WTC11 (cell line): ENCODE measurements at regions not wholly inside any gene's neighbourhood (a gene's known extent, or its start where the extent isn't known, plus 50 kb on each side); places are given as distances from the start of the nearest gene placed in this dataset.
"Not testable (repeated sequence)": the region's sequence is repeated elsewhere in the genome, so short reads cannot be mapped to it uniquely, and the experiment has no call there.

Experiments
- ATAC-seq: fragments of 200-7000 bp; cut with Tn5 transposase; 2 replicates; pipeline ENCODE4 v1.10.0; 2021; ENCODE audit warnings: mild to moderate bottlenecking, moderate library complexity
- CTCF ChIA-PET: fragments of 300-600 bp; sonication (Branson Sonifier 250); formaldehyde crosslinking; loops from one replicate; lab custom pipeline; 2021; ENCODE audit warnings: antibody characterized with exemption; lab: Charles Lee
- POLR2A ChIA-PET: fragments of 350-600 bp; sonication (Branson Sonifier 250); formaldehyde crosslinking; loops from one replicate; lab custom pipeline; 2021; ENCODE audit warnings: antibody characterized with exemption; lab: Charles Lee
- DNase-seq: peaks from one replicate; pipeline ENCODE4 v3.0.0; 2021; ENCODE audit warnings: low spot score
- H3K27ac Mint-ChIP-seq: 2 replicates; pipeline ENCODE4 v1.8.0; 2021; ENCODE audit warnings: mixed read lengths
- H3K27me3 Mint-ChIP-seq: 2 replicates; pipeline ENCODE4 v1.8.0; 2021; ENCODE audit warnings: low read depth, mild to moderate bottlenecking, moderate library complexity, mixed read lengths
- H3K36me3 Mint-ChIP-seq: 2 replicates; pipeline ENCODE4 v1.8.0; 2021; ENCODE audit warnings: mixed read lengths
- H3K4me1 Mint-ChIP-seq: 2 replicates; pipeline ENCODE4 v1.8.0; 2022; ENCODE audit warnings: mixed read lengths
- H3K4me3 Mint-ChIP-seq: 2 replicates; pipeline ENCODE4 v1.8.0; 2021; ENCODE audit warnings: mild to moderate bottlenecking, moderate library complexity, mixed read lengths
- H3K9me3 Mint-ChIP-seq: 2 replicates; pipeline ENCODE4 v1.8.0; 2021; ENCODE audit warnings: mixed read lengths
- ARID4B ChIP-seq: sonication (generic); formaldehyde crosslinking; IDR thresholded peaks from 2 replicates; pipeline ENCODE4 v1.8.0; 2023; ENCODE audit warnings: missing genetic modification reagents, mild to moderate bottlenecking, borderline replicate concordance
- CBFB ChIP-seq: sonication (generic); formaldehyde crosslinking; IDR thresholded peaks from 2 replicates; pipeline ENCODE4 v1.8.1; 2022; ENCODE audit warnings: mild to moderate bottlenecking, low read depth, missing genetic modification reagents
- ELF4 ChIP-seq: sonication (generic); formaldehyde crosslinking; IDR thresholded peaks from 2 replicates; pipeline ENCODE4 v1.8.1; 2022; ENCODE audit warnings: low read depth, mild to moderate bottlenecking, moderate library complexity, missing genetic modification reagents
- ETV6 ChIP-seq: sonication (generic); formaldehyde crosslinking; IDR thresholded peaks from 2 replicates; pipeline ENCODE4 v1.8.1; 2022; ENCODE audit warnings: mild to moderate bottlenecking, missing genetic modification reagents
- FOXP1 ChIP-seq: sonication (generic); formaldehyde crosslinking; IDR thresholded peaks from 2 replicates; pipeline ENCODE4 v1.8.0; 2022; ENCODE audit warnings: missing genetic modification reagents, mild to moderate bottlenecking, moderate library complexity, borderline replicate concordance
- GABPB1 ChIP-seq: sonication (generic); formaldehyde crosslinking; IDR thresholded peaks from 2 replicates; pipeline ENCODE4 v1.8.1; 2023; ENCODE audit warnings: mild to moderate bottlenecking, missing genetic modification reagents
- HMGA2 ChIP-seq: fragments of 250-450 bp; sonication (Bioruptor Pico); IDR thresholded peaks from 2 replicates; pipeline ENCODE4 v1.4.0; 2021; ENCODE audit warnings: mild to moderate bottlenecking, moderate library complexity
- NFE2L1 ChIP-seq: sonication (generic); formaldehyde crosslinking; IDR thresholded peaks from 2 replicates; pipeline ENCODE4 v1.8.1; 2023; ENCODE audit warnings: missing genetic modification reagents
- NR2C2 ChIP-seq: sonication (generic); formaldehyde crosslinking; IDR thresholded peaks from 2 replicates; pipeline ENCODE4 v1.8.0; 2022; ENCODE audit warnings: mild to moderate bottlenecking, missing genetic modification reagents
- RELA ChIP-seq: sonication (generic); formaldehyde crosslinking; IDR thresholded peaks from 2 replicates; pipeline ENCODE4 v1.8.1; 2022; ENCODE audit warnings: missing genetic modification reagents, mild to moderate bottlenecking, borderline replicate concordance
- TEAD4 ChIP-seq: sonication (generic); formaldehyde crosslinking; IDR thresholded peaks from 2 replicates; pipeline ENCODE4 v1.8.0; 2022; ENCODE audit warnings: mild to moderate bottlenecking, missing genetic modification reagents
- ZBTB21 ChIP-seq: sonication (generic); formaldehyde crosslinking; IDR thresholded peaks from 2 replicates; pipeline ENCODE4 v1.8.1; 2023; ENCODE audit warnings: mild to moderate bottlenecking, missing genetic modification reagents, borderline replicate concordance
- ZMAT4 ChIP-seq: fragments of 250-450 bp; sonication (Bioruptor Pico); IDR thresholded peaks from 2 replicates; pipeline ENCODE4 v1.9.0; 2021; ENCODE audit warnings: mild to moderate bottlenecking
- ZNF396 ChIP-seq: fragments of 250-450 bp; sonication (Bioruptor Pico); IDR thresholded peaks from 2 replicates; pipeline ENCODE4 v1.8.0; 2021; ENCODE audit warnings: mild to moderate bottlenecking, moderate library complexity, borderline replicate concordance
- ZNF671 ChIP-seq: fragments of 250-450 bp; sonication (Bioruptor Pico); IDR thresholded peaks from 2 replicates; pipeline ENCODE4 v1.8.0; 2021; ENCODE audit warnings: mild to moderate bottlenecking
- TF ChIP-seq, protein P1 (sequence below): sonication (generic); formaldehyde crosslinking; IDR thresholded peaks from 2 replicates; pipeline ENCODE4 v1.8.0; 2022; ENCODE audit warnings: missing genetic modification reagents

- no peaks in the 10 kb centered on the region for H3K36me3 Mint-ChIP-seq
- no peaks in the 10 kb centered on the region for H3K27me3 Mint-ChIP-seq
- no peak for TF ChIP-seq TEAD4
- TF ChIP-seq RELA (CRISPR knock-in tag): no peak
- TF ChIP-seq ZMAT4 (CRISPR knock-in tag): no peak
- TF ChIP-seq FOXP1: no peak
- no peak for TF ChIP-seq NR2C2 (CRISPR knock-in tag)
- TF ChIP-seq ELF4 (CRISPR knock-in tag): no peak
- no peak for TF ChIP-seq ZBTB21 (CRISPR knock-in tag)
- TF ChIP-seq CBFB (CRISPR knock-in tag): no peak
- no peak for TF ChIP-seq ZNF396 (CRISPR knock-in tag)
- TF ChIP-seq ARID4B (CRISPR knock-in tag): no peak
- TF ChIP-seq, protein P1, sequence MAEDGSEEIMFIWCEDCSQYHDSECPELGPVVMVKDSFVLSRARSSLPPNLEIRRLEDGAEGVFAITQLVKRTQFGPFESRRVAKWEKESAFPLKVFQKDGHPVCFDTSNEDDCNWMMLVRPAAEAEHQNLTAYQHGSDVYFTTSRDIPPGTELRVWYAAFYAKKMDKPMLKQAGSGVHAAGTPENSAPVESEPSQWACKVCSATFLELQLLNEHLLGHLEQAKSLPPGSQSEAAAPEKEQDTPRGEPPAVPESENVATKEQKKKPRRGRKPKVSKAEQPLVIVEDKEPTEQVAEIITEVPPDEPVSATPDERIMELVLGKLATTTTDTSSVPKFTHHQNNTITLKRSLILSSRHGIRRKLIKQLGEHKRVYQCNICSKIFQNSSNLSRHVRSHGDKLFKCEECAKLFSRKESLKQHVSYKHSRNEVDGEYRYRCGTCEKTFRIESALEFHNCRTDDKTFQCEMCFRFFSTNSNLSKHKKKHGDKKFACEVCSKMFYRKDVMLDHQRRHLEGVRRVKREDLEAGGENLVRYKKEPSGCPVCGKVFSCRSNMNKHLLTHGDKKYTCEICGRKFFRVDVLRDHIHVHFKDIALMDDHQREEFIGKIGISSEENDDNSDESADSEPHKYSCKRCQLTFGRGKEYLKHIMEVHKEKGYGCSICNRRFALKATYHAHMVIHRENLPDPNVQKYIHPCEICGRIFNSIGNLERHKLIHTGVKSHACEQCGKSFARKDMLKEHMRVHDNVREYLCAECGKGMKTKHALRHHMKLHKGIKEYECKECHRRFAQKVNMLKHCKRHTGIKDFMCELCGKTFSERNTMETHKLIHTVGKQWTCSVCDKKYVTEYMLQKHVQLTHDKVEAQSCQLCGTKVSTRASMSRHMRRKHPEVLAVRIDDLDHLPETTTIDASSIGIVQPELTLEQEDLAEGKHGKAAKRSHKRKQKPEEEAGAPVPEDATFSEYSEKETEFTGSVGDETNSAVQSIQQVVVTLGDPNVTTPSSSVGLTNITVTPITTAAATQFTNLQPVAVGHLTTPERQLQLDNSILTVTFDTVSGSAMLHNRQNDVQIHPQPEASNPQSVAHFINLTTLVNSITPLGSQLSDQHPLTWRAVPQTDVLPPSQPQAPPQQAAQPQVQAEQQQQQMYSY: no peak
- TF ChIP-seq NFE2L1: no peak
- TF ChIP-seq GABPB1 (CRISPR knock-in tag): no peak
- no peak for TF ChIP-seq ETV6
- no peak for TF ChIP-seq ZNF671
- ChIA-PET POLR2A (no interaction called here), CTCF (no interaction called here)
- no peak overlapping the region for H3K27ac Mint-ChIP-seq
- 0 out of 2 replicates have a peak, but pooled peaks cover 4% of the 10 kb centered on the region for H3K9me3 Mint-ChIP-seq
- H3K4me1 Mint-ChIP-seq: peaks cover 9% of the 10 kb centered on the region
- ATAC-seq (peak; percentile 46; the same call in 1 of the 2 replicates), DNase-seq (no peak)
- no peak overlapping the region for H3K4me3 Mint-ChIP-seq
These were observed 278.9 kb upstream of the PCDH9 start for GRCh38 chr13:67509018-67509417.

GRCh38 chr13:67508275-67508674, 278.1 kb upstream of the PCDH9 start:
- H3K36me3 Mint-ChIP-seq, H3K27ac Mint-ChIP-seq, DNase-seq, H3K4me1 Mint-ChIP-seq, ATAC-seq, POLR2A ChIA-PET, H3K9me3 Mint-ChIP-seq, H3K4me3 Mint-ChIP-seq, CTCF ChIA-PET, H3K27me3 Mint-ChIP-seq: not testable (repeated sequence)

DNA sequence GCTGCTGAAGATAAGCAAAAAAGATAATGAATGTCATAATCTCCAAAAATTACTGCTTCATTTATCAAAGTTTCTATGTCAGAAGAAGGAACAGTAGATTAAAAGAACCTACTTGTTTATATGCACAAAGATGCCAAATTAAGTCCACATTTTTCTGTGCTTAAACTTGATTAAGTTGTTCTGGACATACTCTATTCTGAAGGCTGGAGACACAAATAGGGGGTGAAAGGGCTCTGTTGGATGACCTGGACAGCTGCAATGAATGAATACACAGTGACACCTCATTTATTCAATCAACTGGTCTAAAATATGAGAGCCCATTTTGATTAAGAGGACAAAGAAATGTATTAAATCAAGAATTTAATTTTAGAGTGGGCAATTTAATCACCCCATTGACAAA, 276.3 kb upstream of the PCDH9 start:
- POLR2A ChIA-PET: no interaction called here
- no peak overlapping the region for H3K4me3 Mint-ChIP-seq
- no peak for TF ChIP-seq HMGA2 (CRISPR knock-in tag)
- TF ChIP-seq, all 79 proteins: peak for 0
- 0 out of 2 replicates have a peak, but pooled peaks cover 4% of the 10 kb centered on the region for H3K9me3 Mint-ChIP-seq
- H3K27ac Mint-ChIP-seq: no peak overlapping the region
- ATAC-seq (no peak), DNase-seq (no peak)
- H3K36me3 Mint-ChIP-seq: no peaks in the 10 kb centered on the region
- CTCF ChIA-PET: no interaction called here
- H3K27me3 Mint-ChIP-seq: no peaks in the 10 kb centered on the region
- H3K4me1 Mint-ChIP-seq: peaks cover 9% of the 10 kb centered on the region
